Brain microvascular endothelial cell (primary cell): ENCODE measurements at regions not wholly inside any gene's neighbourhood (a gene's known extent, or its start where the extent isn't known, plus 50 kb on each side); places are given as distances from the start of the nearest gene placed in this dataset.

Experiments used
- DNase-seq: peaks from one replicate; pipeline ENCODE4 v3.0.0-alpha.2; 2020
- H3K27ac ChIP-seq: fragments of 250-450 bp; sonication (Bioruptor Pico); 2 replicates; pipeline ENCODE4 v1.5.1; 2020; ENCODE audit warnings: mild to moderate bottlenecking, moderate library complexity
- H3K27me3 ChIP-seq: fragments of 250-450 bp; sonication (Bioruptor Pico); replicated peaks from 2 replicates; pipeline ENCODE4 v1.5.1; 2020; ENCODE audit warnings: mild to moderate bottlenecking
- H3K36me3 ChIP-seq: fragments of 250-450 bp; sonication (Bioruptor Pico); replicated peaks from 2 replicates; pipeline ENCODE4 v1.5.1; 2020; ENCODE audit warnings: mild to moderate bottlenecking
- H3K4me3 ChIP-seq: 2 replicates; pipeline ENCODE4 v1.5.1; 2011; ENCODE audit warnings: low read depth, mild to moderate bottlenecking, control low read depth, low read length, moderate library complexity
- CTCF ChIP-seq: IDR thresholded peaks from 2 replicates; pipeline ENCODE4 v1.5.1; 2011; ENCODE audit warnings: low read depth, mild to moderate bottlenecking, moderate library complexity, low read length, control low read depth, inconsistent platforms; ENCODE audit errors: missing control alignments
- in situ Hi-C: cut with HindIII; loops from 2 replicates; pipeline ENCODE4 v1.10.0; 2017; ENCODE audit warnings: low sequenced_read_pairs, low pct_ligation_motif_present

GRCh38 chr1:106254748-106255147, 801.7 kb upstream of the PRMT6 start:
- TF ChIP-seq CTCF, result no peak
- H3K27ac ChIP-seq, result no peak overlapping the region
- no peaks in the 10 kb centered on the region for H3K36me3 ChIP-seq
- in situ Hi-C loops, result no loop called here
- DNase-seq, result no peak
- H3K4me3 ChIP-seq, result no peak overlapping the region
- no peaks in the 10 kb centered on the region for H3K27me3 ChIP-seq

- no peaks in the 10 kb centered on the region for H3K27me3 ChIP-seq
- no peak for DNase-seq
- H3K4me3 ChIP-seq, result no peak overlapping the region
- H3K27ac ChIP-seq, result no peak overlapping the region
- no peak for TF ChIP-seq CTCF
- in situ Hi-C loops, result no loop called here
- no peaks in the 10 kb centered on the region for H3K36me3 ChIP-seq
Measured at GRCh38 chr1:106266786-106267185, 789.7 kb upstream of the PRMT6 start.

- peak; percentile 56 for DNase-seq
- Histone ChIP-seq H3K27ac (no peak overlapping the region), H3K27me3 (no peaks in the 10 kb centered on the region), H3K4me3 (no peak overlapping the region), H3K36me3 (no peaks in the 10 kb centered on the region)
- in situ Hi-C loops, result no loop called here
- TF ChIP-seq CTCF, result peak; percentile 53
Measured at GRCh38 chr1:106268070-106268469, 788.4 kb upstream of the PRMT6 start.

- in situ Hi-C loops, result no loop called here
Measured at GRCh38 chr1:106276871-106277270, 779.6 kb upstream of the PRMT6 start.

DNA sequence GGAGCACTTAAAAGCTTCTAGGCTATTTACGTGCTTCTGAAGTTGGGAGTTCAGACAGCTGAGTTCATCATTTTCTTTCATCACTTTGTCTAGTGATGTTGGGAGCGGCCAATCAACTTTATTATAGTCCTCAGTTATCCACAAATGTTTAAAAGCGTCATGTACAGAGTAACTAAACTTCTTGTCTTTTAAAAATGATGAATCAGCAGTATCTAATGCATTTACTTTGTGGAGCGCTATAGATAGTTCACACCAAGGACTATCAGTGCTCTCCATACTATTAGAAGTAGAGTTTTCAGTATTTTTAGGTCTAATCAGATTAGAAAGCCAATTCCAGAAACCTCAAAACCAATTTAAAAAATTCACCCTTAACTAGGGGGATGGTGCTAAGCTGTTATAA, 778.7 kb upstream of the PRMT6 start:
- no peak for DNase-seq
- in situ Hi-C loops, result no loop called here
- Histone ChIP-seq H3K36me3 (no peaks in the 10 kb centered on the region), H3K27me3 (no peaks in the 10 kb centered on the region), H3K27ac (no peak overlapping the region), H3K4me3 (no peak overlapping the region)
- TF ChIP-seq CTCF, result no peak

More at GRCh38 chr1:106276871-106277270, 779.6 kb upstream of the PRMT6 start:
- no peak overlapping the region for H3K27ac ChIP-seq
- no peaks in the 10 kb centered on the region for H3K36me3 ChIP-seq
- H3K4me3 ChIP-seq, result no peak overlapping the region
- no peaks in the 10 kb centered on the region for H3K27me3 ChIP-seq
- no peak for TF ChIP-seq CTCF
- no peak for DNase-seq

DNA sequence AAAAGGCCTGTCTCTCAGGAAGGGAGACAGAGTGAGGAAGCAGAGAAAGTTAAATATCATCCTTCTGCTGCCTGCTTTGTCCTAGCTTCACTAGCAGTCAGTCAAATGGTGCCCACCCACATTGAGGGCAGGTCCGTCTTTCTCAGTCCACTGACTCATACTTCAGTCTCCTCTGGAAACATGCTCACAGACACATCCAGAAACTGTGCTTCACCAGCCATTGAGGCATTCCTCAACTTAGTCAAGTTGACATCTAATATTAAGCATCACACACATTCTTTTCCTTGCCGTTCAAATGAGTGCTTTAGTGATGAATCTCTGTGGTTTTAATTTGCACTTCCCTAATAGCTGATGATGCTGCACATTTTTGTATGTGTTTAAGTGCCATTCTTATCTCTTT, 777.8 kb upstream of the PRMT6 start:
- no peak overlapping the region for H3K4me3 ChIP-seq
- H3K27me3 ChIP-seq, result no peaks in the 10 kb centered on the region
- no peak overlapping the region for H3K27ac ChIP-seq
- in situ Hi-C loops, result no loop called here
- peak; percentile 34 for DNase-seq
- TF ChIP-seq CTCF, result no peak
- no peaks in the 10 kb centered on the region for H3K36me3 ChIP-seq
